ENCODE measurements at regions not wholly inside any gene's neighbourhood (a gene's known extent, or its start where the extent isn't known, plus 50 kb on each side); places are given as distances from the start of the nearest gene placed in this dataset.

- DNase-seq (ENCODE audit: low read depth): no peak
- H3K4me3 ChIP-seq (ENCODE audit: low read depth, low read length): no peak overlapping the region
- no peak for TF ChIP-seq POLR2A (IDR thresholded peaks at IDR 0.05; ENCODE audit: extremely low read depth, insufficient read length)
- TF ChIP-seq, protein P1, sequence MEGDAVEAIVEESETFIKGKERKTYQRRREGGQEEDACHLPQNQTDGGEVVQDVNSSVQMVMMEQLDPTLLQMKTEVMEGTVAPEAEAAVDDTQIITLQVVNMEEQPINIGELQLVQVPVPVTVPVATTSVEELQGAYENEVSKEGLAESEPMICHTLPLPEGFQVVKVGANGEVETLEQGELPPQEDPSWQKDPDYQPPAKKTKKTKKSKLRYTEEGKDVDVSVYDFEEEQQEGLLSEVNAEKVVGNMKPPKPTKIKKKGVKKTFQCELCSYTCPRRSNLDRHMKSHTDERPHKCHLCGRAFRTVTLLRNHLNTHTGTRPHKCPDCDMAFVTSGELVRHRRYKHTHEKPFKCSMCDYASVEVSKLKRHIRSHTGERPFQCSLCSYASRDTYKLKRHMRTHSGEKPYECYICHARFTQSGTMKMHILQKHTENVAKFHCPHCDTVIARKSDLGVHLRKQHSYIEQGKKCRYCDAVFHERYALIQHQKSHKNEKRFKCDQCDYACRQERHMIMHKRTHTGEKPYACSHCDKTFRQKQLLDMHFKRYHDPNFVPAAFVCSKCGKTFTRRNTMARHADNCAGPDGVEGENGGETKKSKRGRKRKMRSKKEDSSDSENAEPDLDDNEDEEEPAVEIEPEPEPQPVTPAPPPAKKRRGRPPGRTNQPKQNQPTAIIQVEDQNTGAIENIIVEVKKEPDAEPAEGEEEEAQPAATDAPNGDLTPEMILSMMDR (IDR thresholded peaks at IDR 0.05; ENCODE audit: low read depth, low read length): no peak
- TF ChIP-seq, protein P2, sequence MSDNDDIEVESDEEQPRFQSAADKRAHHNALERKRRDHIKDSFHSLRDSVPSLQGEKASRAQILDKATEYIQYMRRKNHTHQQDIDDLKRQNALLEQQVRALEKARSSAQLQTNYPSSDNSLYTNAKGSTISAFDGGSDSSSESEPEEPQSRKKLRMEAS (IDR thresholded peaks at IDR 0.05; ENCODE audit: low read depth, low read length): no peak
- no peak for TF ChIP-seq MYC (IDR thresholded peaks at IDR 0.05; ENCODE audit: low read depth, low read length)
Measured at GRCh38 chr4:144902614-144903013, 195.4 kb downstream of the ANAPC10 start.

- TF ChIP-seq, protein P1 (IDR thresholded peaks at IDR 0.05; ENCODE audit: low read depth, low read length): no peak
- TF ChIP-seq POLR2A (IDR thresholded peaks at IDR 0.05; ENCODE audit: extremely low read depth, insufficient read length) (no peak), MYC (IDR thresholded peaks at IDR 0.05; ENCODE audit: low read depth, low read length) (no peak)
- TF ChIP-seq, protein P2 (IDR thresholded peaks at IDR 0.05; ENCODE audit: low read depth, low read length): no peak
Measured at GRCh38 chr4:144903953-144904711, 193.9 kb downstream of the ANAPC10 start.

DNA sequence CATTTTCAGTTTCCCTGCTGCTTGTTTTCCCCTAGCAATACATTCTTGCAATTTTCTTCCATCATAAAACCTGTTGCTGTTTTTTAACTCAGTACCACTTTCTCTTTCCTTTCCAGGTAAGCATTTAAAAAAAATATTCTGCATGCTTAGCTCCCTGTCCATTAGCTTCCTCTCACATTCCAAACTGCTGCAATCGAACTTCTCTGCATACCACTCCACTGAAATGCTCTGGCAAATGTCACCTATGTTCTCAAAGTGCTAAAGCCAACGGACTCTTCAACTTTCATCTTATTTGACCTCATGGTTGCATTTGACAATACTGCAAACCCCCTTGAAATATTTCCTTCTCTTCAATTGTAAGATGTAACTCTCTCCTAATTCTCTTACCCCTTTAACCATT lies 192.7 kb downstream of the ANAPC10 start:
- H3K4me3 ChIP-seq (ENCODE audit: low read depth, low read length): no peak overlapping the region
- TF ChIP-seq, protein P2 (IDR thresholded peaks at IDR 0.05; ENCODE audit: low read depth, low read length): no peak
- TF ChIP-seq POLR2A (IDR thresholded peaks at IDR 0.05; ENCODE audit: extremely low read depth, insufficient read length) (no peak), MYC (IDR thresholded peaks at IDR 0.05; ENCODE audit: low read depth, low read length) (no peak)
- TF ChIP-seq, protein P1 (IDR thresholded peaks at IDR 0.05; ENCODE audit: low read depth, low read length): no peak
- DNase-seq (ENCODE audit: low read depth): no peak

More at GRCh38 chr4:144903953-144904711, 193.9 kb downstream of the ANAPC10 start:
- H3K4me3 ChIP-seq (ENCODE audit: low read depth, low read length): no peak overlapping the region
- peak; percentile 18 for DNase-seq (ENCODE audit: low read depth)

GRCh38 chr4:144906181-144906925 lies 191.6 kb downstream of the ANAPC10 start:
- H3K4me3 ChIP-seq (ENCODE audit: low read depth, low read length): no peak overlapping the region
- DNase-seq (ENCODE audit: low read depth): peak; percentile 1
- TF ChIP-seq MYC (IDR thresholded peaks at IDR 0.05; ENCODE audit: low read depth, low read length): no peak
- TF ChIP-seq, protein P1 (IDR thresholded peaks at IDR 0.05; ENCODE audit: low read depth, low read length): no peak
- no peak for TF ChIP-seq POLR2A (IDR thresholded peaks at IDR 0.05; ENCODE audit: extremely low read depth, insufficient read length)
- TF ChIP-seq, protein P2 (IDR thresholded peaks at IDR 0.05; ENCODE audit: low read depth, low read length): no peak

DNA sequence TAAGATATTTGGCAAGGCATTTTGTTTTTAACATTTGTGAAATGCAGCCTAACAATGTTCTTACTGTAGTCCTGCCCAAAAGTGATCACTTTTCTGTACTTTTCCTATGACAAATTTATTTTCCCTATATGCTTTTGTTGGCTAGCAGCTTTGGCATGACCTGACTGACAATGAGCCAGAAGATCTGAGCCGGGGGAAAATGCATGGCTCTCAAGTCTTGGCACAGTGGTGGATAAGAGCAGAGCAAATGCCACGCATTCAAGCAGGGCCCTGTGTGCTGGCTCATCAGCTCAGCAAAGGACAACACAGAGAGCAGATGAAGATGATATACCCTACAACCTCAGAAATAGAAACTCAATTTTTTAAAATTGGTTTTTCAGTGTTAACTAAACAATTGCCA lies 187.3 kb downstream of the ANAPC10 start:
- TF ChIP-seq MYC (IDR thresholded peaks at IDR 0.05; ENCODE audit: low read depth, low read length) (no peak), POLR2A (IDR thresholded peaks at IDR 0.05; ENCODE audit: extremely low read depth, insufficient read length) (no peak)
- TF ChIP-seq, protein P2 (IDR thresholded peaks at IDR 0.05; ENCODE audit: low read depth, low read length): no peak
- TF ChIP-seq, protein P1 (IDR thresholded peaks at IDR 0.05; ENCODE audit: low read depth, low read length): no peak
- no peak for DNase-seq (ENCODE audit: low read depth)
- H3K4me3 ChIP-seq (ENCODE audit: low read depth, low read length): no peak overlapping the region

Data from NB4 (cell line).